NOMO-1 treated with DMSO at 0.1 percent for 48 hours (cell line): ENCODE measurements at regions not wholly inside any gene's neighbourhood (a gene's known extent, or its start where the extent isn't known, plus 50 kb on each side); places are given as distances from the start of the nearest gene placed in this dataset.

ENCODE experiments used
- DNase-seq: peaks from one replicate; lab custom pipeline; 2025; ENCODE audit not compliant: unreplicated experiment; lab: John Stamatoyannopoulos, UW

- DNase-seq: no peak
Measured at GRCh38 chr1:175894581-175894980, 151.2 kb upstream of the TNR start.

GRCh38 chr1:175893192-175893591 lies 149.8 kb upstream of the TNR start:
- no peak for DNase-seq

- DNase-seq: no peak
Measured at GRCh38 chr1:175892686-175893085, 149.3 kb upstream of the TNR start.

GRCh38 chr1:175891783-175892309 lies 148.5 kb upstream of the TNR start:
- no peak for DNase-seq

GRCh38 chr1:175890958-175891357 lies 147.6 kb upstream of the TNR start:
- no peak for DNase-seq

- no peak for DNase-seq
Measured at GRCh38 chr1:175889848-175890247, 146.5 kb upstream of the TNR start.

GRCh38 chr1:175888996-175889395 lies 145.6 kb upstream of the TNR start:
- no peak for DNase-seq

GRCh38 chr1:175887981-175888428 lies 144.6 kb upstream of the TNR start:
- DNase-seq: no peak

GRCh38 chr1:175887521-175887920 lies 144.1 kb upstream of the TNR start:
- DNase-seq: no peak

- DNase-seq: no peak
Measured at GRCh38 chr1:175885326-175885725, 141.9 kb upstream of the TNR start.

- DNase-seq: no peak
Measured at GRCh38 chr1:175884369-175884768, 141.0 kb upstream of the TNR start.

GRCh38 chr1:175882192-175882591 lies 138.8 kb upstream of the TNR start:
- DNase-seq: no peak

- DNase-seq: no peak
Measured at GRCh38 chr1:175881246-175881976, 138.0 kb upstream of the TNR start.

GRCh38 chr1:175878775-175879174 lies 135.4 kb upstream of the TNR start:
- no peak for DNase-seq

- DNase-seq: no peak
Measured at GRCh38 chr1:175877939-175878737, 134.7 kb upstream of the TNR start.

- no peak for DNase-seq
Measured at GRCh38 chr1:175875556-175875955, 132.2 kb upstream of the TNR start.

- no peak for DNase-seq
Measured at GRCh38 chr1:175874081-175874480, 130.7 kb upstream of the TNR start.

GRCh38 chr1:175873290-175873935 lies 130.0 kb upstream of the TNR start:
- DNase-seq: no peak

- no peak for DNase-seq
Measured at GRCh38 chr1:175872588-175872987, 129.2 kb upstream of the TNR start.

- DNase-seq: no peak
Measured at GRCh38 chr1:175871647-175872046, 128.3 kb upstream of the TNR start.

- no peak for DNase-seq
Measured at GRCh38 chr1:175870217-175870616, 126.8 kb upstream of the TNR start.

GRCh38 chr1:175866776-175867175 lies 123.4 kb upstream of the TNR start:
- DNase-seq: no peak
